GM23338 (cell line): ENCODE measurements at regions not wholly inside any gene's neighbourhood (a gene's known extent, or its start where the extent isn't known, plus 50 kb on each side); places are given as distances from the start of the nearest gene placed in this dataset.

Source experiments
- ATAC-seq: fragments of 200-7000 bp; cut with Tn5 transposase; 3 replicates; pipeline ENCODE4 v1.9.1; 2020
- DNase-seq: peaks from one replicate; pipeline ENCODE4 v3.0.0-alpha.2; 2015; ENCODE audit warnings: low spot score
- H2AFZ ChIP-seq: fragments of 200-600 bp; sonication (generic); 2 replicates; pipeline ENCODE4 v1.8.0; 2016; ENCODE audit warnings: antibody characterized with exemption, mild to moderate bottlenecking, moderate library complexity
- H3F3A ChIP-seq: fragments of 200-600 bp; sonication (generic); replicated peaks from 2 replicates; pipeline ENCODE4 v1.8.0; 2017; ENCODE audit warnings: antibody characterized with exemption, mixed run types, low read depth
- H3K27ac ChIP-seq: fragments of 200-600 bp; sonication (generic); 2 replicates; pipeline ENCODE4 v1.6.1; 2016; ENCODE audit warnings: low read depth
- H3K27me3 ChIP-seq: fragments of 200-600 bp; sonication (generic); 2 replicates; pipeline ENCODE4 v1.8.0; 2016; ENCODE audit warnings: mild to moderate bottlenecking, mixed run types, moderate library complexity; ENCODE audit not compliant: insufficient read depth
- H3K36me3 ChIP-seq: fragments of 200-600 bp; sonication (generic); 2 replicates; pipeline ENCODE4 v1.8.0; 2016; ENCODE audit warnings: mild to moderate bottlenecking; ENCODE audit not compliant: insufficient read depth
- H3K4me1 ChIP-seq: fragments of 200-600 bp; sonication (generic); 2 replicates; pipeline ENCODE4 v1.8.0; 2016; ENCODE audit warnings: mild to moderate bottlenecking, moderate library complexity; ENCODE audit not compliant: insufficient read depth
- H3K4me2 ChIP-seq: fragments of 200-600 bp; sonication (generic); 2 replicates; pipeline ENCODE4 v1.7.1; 2017; ENCODE audit warnings: mixed run types
- H3K4me3 ChIP-seq: fragments of 200-600 bp; sonication (generic); 2 replicates; pipeline ENCODE4 v1.6.1; 2016; ENCODE audit warnings: mixed run types
- H3K79me2 ChIP-seq: fragments of 200-600 bp; sonication (generic); replicated peaks from 2 replicates; pipeline ENCODE4 v1.8.0; 2017; ENCODE audit warnings: mild to moderate bottlenecking; ENCODE audit not compliant: insufficient read depth
- H3K9me2 ChIP-seq: fragments of 200-600 bp; sonication (generic); 2 replicates; pipeline ENCODE4 v1.8.0; 2017; ENCODE audit not compliant: insufficient read depth
- H4K20me1 ChIP-seq: fragments of 200-600 bp; sonication (generic); replicated peaks from 2 replicates; pipeline ENCODE4 v1.8.0; 2017; ENCODE audit warnings: mild to moderate bottlenecking; ENCODE audit not compliant: insufficient read depth
- H3K27ac Mint-ChIP-seq: 2 replicates; pipeline ENCODE4 v1.8.0; 2020; ENCODE audit warnings: inconsistent platforms, mild to moderate bottlenecking, moderate library complexity, mixed read lengths
- H3K27me3 Mint-ChIP-seq: 3 replicates; pipeline ENCODE4 v1.8.0; 2022; ENCODE audit warnings: low read depth, mild to moderate bottlenecking, moderate library complexity, mixed read lengths, inconsistent platforms; ENCODE audit not compliant: insufficient read depth, poor library complexity
- H3K36me3 Mint-ChIP-seq: 3 replicates; pipeline ENCODE4 v1.8.0; 2021; ENCODE audit warnings: low read depth, mild to moderate bottlenecking, inconsistent platforms, moderate library complexity, mixed read lengths
- H3K4me1 Mint-ChIP-seq: 3 replicates; pipeline ENCODE4 v1.8.0; 2020; ENCODE audit warnings: mild to moderate bottlenecking, inconsistent platforms, mixed read lengths
- H3K4me3 Mint-ChIP-seq: 3 replicates; pipeline ENCODE4 v1.8.0; 2021; ENCODE audit warnings: moderate library complexity, mild to moderate bottlenecking, inconsistent platforms, mixed read lengths
- H3K9me3 Mint-ChIP-seq: 3 replicates; pipeline ENCODE4 v1.8.0; 2020; ENCODE audit warnings: moderate library complexity, mild to moderate bottlenecking, inconsistent platforms, mixed read lengths
- CREB1 ChIP-seq: fragments of 250-450 bp; sonication (Bioruptor Pico); IDR thresholded peaks from 2 replicates; pipeline ENCODE4 v1.5.0; 2020; ENCODE audit warnings: low read depth, mild to moderate bottlenecking, moderate library complexity
- CTCF ChIP-seq, 2 experiments: fragments of 200-600 bp in 1 of 2; sonication (generic) in 1 of 2; conservative IDR thresholded peaks; 2 replicates each; pipeline versions ENCODE4 v1.5.1 to v1.6.1; 2016 to 2017; ENCODE audit warnings: antibody characterized with exemption in 2 of 2, low read depth in 2 of 2, mild to moderate bottlenecking in 2 of 2, moderate library complexity in 1 of 2
- ETS1 ChIP-seq: IDR thresholded peaks from 2 replicates; pipeline ENCODE4 v1.6.1; 2016; ENCODE audit warnings: antibody characterized with exemption
- EZH2 ChIP-seq: fragments of 200-600 bp; sonication (generic); IDR thresholded peaks from one replicate; pipeline ENCODE4 v1.8.0; 2017; ENCODE audit warnings: antibody characterized with exemption, mild to moderate bottlenecking, low read depth; ENCODE audit not compliant: unreplicated experiment
- EZH2phosphoT487 ChIP-seq: fragments of 200-600 bp; sonication (generic); IDR thresholded peaks from one replicate; pipeline ENCODE4 v1.8.1; 2018; ENCODE audit warnings: antibody characterized with exemption; ENCODE audit not compliant: unreplicated experiment
- JUNB ChIP-seq: IDR thresholded peaks from one replicate; pipeline ENCODE4 v1.6.1; 2016; ENCODE audit warnings: antibody characterized with exemption; ENCODE audit not compliant: unreplicated experiment
- NANOG ChIP-seq: IDR thresholded peaks from 2 replicates; pipeline ENCODE4 v1.6.1; 2016; ENCODE audit warnings: antibody characterized with exemption, borderline replicate concordance
- POLR2AphosphoS5 ChIP-seq: IDR thresholded peaks from 2 replicates; pipeline ENCODE4 v1.6.1; 2016; ENCODE audit warnings: antibody characterized with exemption, low read depth
- REST ChIP-seq: IDR thresholded peaks from one replicate; pipeline ENCODE4 v1.6.1; 2018; ENCODE audit warnings: antibody characterized with exemption; ENCODE audit not compliant: unreplicated experiment
- STAT1 ChIP-seq: IDR thresholded peaks from one replicate; pipeline ENCODE4 v1.6.1; 2016; ENCODE audit warnings: antibody characterized with exemption; ENCODE audit not compliant: unreplicated experiment
- ZNF114 ChIP-seq: fragments of 250-450 bp; sonication (Bioruptor Pico); IDR thresholded peaks from 2 replicates; pipeline ENCODE4 v1.5.0; 2020; ENCODE audit warnings: mild to moderate bottlenecking, moderate library complexity
- ZNF331 ChIP-seq: fragments of 250-450 bp; sonication (Bioruptor Pico); IDR thresholded peaks from 2 replicates; pipeline ENCODE4 v1.5.0; 2020; ENCODE audit warnings: low read depth, mild to moderate bottlenecking, moderate library complexity
- TF ChIP-seq, protein P1 (sequence below): fragments of 250-450 bp; sonication (Bioruptor Pico); IDR thresholded peaks from 2 replicates; pipeline ENCODE4 v1.5.0; 2020; ENCODE audit warnings: mild to moderate bottlenecking, moderate library complexity

- no peak for ATAC-seq
- H3K27ac Mint-ChIP-seq, result no peak overlapping the region
- Histone ChIP-seq H3F3A (no peaks in the 10 kb centered on the region), H3K4me3 (no peak overlapping the region), H3K9me2 (no peaks in the 10 kb centered on the region), H2AFZ (no peak overlapping the region), H4K20me1 (no peaks in the 10 kb centered on the region), H3K4me2 (no peak overlapping the region), H3K27ac (no peak overlapping the region), H3K79me2 (no peaks in the 10 kb centered on the region), H3K4me1 (no peaks in the 10 kb centered on the region), H3K27me3 (no peaks in the 10 kb centered on the region), H3K36me3 (no peaks in the 10 kb centered on the region)
- H3K4me3 Mint-ChIP-seq, result no peak overlapping the region
- H3K27me3 Mint-ChIP-seq, result peaks cover 3% of the 10 kb centered on the region
- TF ChIP-seq CREB1 (CRISPR knock-in tag), result no peak
- TF ChIP-seq NANOG, result no peak
- no peak for TF ChIP-seq ETS1
- no peak for TF ChIP-seq EZH2phosphoT487
- no peak for TF ChIP-seq ZNF114
- TF ChIP-seq STAT1, result no peak
- TF ChIP-seq JUNB, result no peak
- TF ChIP-seq POLR2AphosphoS5, result no peak
- TF ChIP-seq EZH2, result no peak
- TF ChIP-seq, protein P1, sequence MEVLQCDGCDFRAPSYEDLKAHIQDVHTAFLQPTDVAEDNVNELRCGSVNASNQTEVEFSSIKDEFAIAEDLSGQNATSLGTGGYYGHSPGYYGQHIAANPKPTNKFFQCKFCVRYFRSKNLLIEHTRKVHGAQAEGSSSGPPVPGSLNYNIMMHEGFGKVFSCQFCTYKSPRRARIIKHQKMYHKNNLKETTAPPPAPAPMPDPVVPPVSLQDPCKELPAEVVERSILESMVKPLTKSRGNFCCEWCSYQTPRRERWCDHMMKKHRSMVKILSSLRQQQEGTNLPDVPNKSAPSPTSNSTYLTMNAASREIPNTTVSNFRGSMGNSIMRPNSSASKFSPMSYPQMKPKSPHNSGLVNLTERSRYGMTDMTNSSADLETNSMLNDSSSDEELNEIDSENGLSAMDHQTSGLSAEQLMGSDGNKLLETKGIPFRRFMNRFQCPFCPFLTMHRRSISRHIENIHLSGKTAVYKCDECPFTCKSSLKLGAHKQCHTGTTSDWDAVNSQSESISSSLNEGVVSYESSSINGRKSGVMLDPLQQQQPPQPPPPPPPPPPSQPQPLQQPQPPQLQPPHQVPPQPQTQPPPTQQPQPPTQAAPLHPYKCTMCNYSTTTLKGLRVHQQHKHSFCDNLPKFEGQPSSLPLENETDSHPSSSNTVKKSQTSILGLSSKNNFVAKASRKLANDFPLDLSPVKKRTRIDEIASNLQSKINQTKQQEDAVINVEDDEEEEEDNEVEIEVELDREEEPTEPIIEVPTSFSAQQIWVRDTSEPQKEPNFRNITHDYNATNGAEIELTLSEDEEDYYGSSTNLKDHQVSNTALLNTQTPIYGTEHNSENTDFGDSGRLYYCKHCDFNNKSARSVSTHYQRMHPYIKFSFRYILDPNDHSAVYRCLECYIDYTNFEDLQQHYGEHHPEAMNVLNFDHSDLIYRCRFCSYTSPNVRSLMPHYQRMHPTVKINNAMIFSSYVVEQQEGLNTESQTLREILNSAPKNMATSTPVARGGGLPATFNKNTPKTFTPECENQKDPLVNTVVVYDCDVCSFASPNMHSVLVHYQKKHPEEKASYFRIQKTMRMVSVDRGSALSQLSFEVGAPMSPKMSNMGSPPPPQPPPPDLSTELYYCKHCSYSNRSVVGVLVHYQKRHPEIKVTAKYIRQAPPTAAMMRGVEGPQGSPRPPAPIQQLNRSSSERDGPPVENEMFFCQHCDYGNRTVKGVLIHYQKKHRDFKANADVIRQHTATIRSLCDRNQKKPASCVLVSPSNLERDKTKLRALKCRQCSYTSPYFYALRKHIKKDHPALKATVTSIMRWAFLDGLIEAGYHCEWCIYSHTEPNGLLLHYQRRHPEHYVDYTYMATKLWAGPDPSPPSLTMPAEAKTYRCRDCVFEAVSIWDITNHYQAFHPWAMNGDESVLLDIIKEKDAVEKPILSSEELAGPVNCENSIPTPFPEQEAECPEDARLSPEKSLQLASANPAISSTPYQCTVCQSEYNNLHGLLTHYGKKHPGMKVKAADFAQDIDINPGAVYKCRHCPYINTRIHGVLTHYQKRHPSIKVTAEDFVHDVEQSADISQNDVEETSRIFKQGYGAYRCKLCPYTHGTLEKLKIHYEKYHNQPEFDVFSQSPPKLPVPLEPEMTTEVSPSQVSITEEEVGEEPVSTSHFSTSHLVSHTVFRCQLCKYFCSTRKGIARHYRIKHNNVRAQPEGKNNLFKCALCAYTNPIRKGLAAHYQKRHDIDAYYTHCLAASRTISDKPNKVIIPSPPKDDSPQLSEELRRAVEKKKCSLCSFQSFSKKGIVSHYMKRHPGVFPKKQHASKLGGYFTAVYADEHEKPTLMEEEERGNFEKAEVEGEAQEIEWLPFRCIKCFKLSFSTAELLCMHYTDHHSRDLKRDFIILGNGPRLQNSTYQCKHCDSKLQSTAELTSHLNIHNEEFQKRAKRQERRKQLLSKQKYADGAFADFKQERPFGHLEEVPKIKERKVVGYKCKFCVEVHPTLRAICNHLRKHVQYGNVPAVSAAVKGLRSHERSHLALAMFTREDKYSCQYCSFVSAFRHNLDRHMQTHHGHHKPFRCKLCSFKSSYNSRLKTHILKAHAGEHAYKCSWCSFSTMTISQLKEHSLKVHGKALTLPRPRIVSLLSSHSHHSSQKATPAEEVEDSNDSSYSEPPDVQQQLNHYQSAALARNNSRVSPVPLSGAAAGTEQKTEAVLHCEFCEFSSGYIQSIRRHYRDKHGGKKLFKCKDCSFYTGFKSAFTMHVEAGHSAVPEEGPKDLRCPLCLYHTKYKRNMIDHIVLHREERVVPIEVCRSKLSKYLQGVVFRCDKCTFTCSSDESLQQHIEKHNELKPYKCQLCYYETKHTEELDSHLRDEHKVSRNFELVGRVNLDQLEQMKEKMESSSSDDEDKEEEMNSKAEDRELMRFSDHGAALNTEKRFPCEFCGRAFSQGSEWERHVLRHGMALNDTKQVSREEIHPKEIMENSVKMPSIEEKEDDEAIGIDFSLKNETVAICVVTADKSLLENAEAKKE (CRISPR knock-in tag), result no peak
- TF ChIP-seq CTCF (conservative IDR thresholded peaks at IDR 0.05; ENCODE audit: low read depth in 2 of 2), result no peak
- TF ChIP-seq REST, result no peak
- no peak for TF ChIP-seq ZNF331 (CRISPR knock-in tag)
- no peak for DNase-seq
- H3K9me3 Mint-ChIP-seq, result peaks cover 8% of the 10 kb centered on the region
- no peaks in the 10 kb centered on the region for H3K4me1 Mint-ChIP-seq
- peaks cover 3% of the 10 kb centered on the region; the same call in 1 of the 3 replicates for H3K36me3 Mint-ChIP-seq
These were observed 84.7 kb upstream of the TP53I11 start for GRCh38 chr11:45035413-45035812.
